ENCODE measurements at regions not wholly inside any gene's neighbourhood (a gene's known extent, or its start where the extent isn't known, plus 50 kb on each side); places are given as distances from the start of the nearest gene placed in this dataset.
"Not testable (repeated sequence)": the region's sequence is repeated elsewhere in the genome, so short reads cannot be mapped to it uniquely, and the experiment has no call there.

DNA sequence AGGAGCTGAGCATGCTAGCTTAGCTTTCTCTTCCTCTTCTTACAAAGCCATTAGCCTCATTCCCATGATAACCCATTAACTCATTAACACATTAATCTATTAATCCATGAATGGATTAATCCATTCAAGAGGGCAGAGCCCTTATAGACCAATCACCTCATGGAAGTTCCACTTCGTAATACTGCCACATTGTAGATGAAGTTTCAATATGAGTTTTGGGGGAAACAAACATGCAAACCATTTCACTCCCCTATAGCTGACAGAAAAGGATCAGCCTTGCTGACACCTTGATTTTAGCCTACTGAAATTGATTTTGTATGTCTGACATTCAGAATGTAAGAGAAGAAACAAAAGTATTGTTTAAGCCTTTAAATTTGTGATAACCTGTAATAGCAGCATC is 251.8 kb upstream of the GALNTL6 start:
- DNase-seq (ENCODE audit: low spot score), result no peak
- in situ Hi-C loops (cut with HindIII; ENCODE audit: low sequenced_read_pairs), result no loop called here

DNA sequence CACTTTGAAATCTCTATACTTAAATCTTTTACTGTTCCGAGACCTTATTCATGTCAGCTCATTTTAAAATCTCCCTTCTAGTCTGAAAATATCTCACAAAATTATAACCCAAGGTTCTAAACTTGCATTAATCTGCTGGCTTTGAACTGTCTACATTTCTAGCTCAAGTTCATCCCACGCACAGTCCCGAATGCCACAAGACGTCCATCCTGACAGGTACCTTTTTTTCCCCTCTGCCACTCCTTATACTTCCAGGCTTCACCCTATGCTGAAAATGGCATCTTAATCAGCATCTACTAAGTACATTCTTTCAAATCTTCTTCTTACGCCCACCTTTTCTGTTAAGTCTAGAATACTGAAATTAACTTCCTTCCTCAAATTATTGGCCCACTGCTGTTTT is 259.2 kb upstream of the GALNTL6 start:
- in situ Hi-C loops (cut with HindIII; ENCODE audit: low sequenced_read_pairs), result no loop called here
- no peak for DNase-seq (ENCODE audit: low spot score)

DNA sequence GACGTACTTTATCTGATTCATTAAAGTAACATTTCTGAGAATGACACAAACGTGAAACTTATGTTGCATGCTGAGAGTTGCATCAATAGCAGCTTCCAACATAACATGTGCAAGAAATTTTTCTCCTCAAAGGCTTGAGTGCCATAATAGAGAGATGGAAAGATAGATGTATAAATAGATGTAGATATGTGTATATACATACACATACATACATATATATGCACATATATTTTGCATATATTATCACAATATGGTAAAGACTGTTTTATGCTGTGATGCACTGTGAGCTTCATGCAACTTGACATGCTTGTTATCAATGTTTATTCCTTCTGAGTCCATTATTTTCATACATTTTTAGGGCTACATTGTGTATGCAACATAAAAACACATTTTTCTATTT is 270.6 kb upstream of the GALNTL6 start:
- in situ Hi-C loops (cut with HindIII; ENCODE audit: low sequenced_read_pairs), result no loop called here
- DNase-seq (ENCODE audit: low spot score), result no peak

DNA sequence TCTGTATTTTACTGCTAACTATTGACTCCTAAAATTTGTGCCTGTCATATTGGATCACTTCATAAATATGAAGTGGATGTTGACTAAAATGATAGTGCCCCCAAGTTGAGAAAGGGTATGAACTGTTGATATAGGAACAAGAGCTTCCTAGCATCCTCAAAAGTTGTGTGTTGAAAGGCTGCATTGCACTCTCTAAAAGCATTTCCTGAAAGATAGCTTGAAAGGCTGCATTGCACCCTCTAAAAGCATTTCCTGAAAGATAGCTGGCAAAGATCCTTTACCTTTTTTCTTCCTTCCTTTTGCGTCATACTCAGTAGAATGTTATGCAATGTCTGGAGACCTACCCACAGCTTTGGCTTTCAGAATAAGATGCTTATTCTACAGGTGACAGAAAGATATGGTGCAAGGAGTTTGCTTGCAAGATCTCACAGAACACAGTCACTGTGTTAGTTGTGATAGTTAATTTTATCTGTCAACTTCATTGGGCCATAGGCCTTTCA is 274.6 kb upstream of the GALNTL6 start:
- in situ Hi-C loops (cut with HindIII; ENCODE audit: low sequenced_read_pairs), result no loop called here

DNA sequence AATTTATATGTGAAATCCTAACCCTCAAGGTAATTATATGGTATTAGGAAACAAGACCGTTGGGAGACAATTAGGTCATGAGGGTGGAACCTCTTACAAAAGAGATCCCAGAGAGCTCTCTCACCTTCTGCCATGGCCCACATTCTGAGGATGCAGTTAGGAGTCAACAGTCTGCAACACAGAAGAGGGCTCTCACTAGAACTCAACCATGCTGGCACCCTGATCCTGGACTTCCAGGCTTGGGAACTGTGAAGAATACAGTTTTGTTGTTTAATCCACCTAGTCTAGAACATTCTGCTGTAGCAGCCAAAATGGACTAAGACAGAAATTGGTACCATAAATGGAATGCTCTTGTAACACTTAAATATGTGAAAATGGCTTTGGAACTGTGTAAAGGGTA is 278.8 kb upstream of the GALNTL6 start:
- no peak for DNase-seq (ENCODE audit: low spot score)
- in situ Hi-C loops (cut with HindIII; ENCODE audit: low sequenced_read_pairs), result no loop called here

More for the DNA sequence above, 274.6 kb upstream of the GALNTL6 start:
- no peak for DNase-seq (ENCODE audit: low spot score)

DNA sequence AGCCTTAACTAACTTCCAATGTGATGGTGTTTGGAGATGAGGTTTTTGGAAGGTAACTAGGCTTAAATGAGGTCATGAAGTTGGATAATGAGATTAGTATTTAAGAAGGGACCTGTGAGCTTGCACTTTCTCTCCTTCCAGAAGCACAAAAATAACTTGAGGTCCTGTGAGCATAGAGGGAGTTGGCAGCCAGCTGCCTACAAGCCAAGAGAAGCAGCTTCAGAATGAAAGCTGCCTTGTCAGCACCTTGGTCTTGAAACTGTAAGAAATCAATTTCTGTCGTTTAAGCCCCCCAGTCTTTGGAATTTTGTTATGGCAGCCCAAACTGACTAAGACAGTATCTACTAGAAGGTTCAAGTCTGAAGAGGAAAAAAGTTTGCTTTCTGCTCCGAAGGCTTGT is 280.2 kb upstream of the GALNTL6 start:
- DNase-seq (ENCODE audit: low spot score), result no peak
- in situ Hi-C loops (cut with HindIII; ENCODE audit: low sequenced_read_pairs), result no loop called here

DNA sequence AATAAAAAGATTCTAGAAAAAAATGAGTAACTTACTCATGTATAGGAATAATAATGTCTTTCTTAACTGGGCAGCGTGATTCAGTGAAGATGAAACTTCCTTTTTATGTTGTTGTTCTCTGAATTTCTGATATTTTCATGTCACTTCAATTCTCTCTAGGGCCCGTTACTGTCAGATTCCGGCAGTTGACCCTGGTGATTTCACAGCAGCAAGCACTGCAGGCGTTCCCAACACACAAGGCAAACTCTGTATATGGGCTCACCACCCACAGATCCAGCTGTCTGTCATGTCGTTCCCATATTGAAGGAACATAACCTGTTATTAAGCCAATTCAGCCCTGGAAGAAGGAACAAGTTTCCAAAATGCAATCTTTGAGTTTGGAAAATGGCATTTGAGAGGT is 288.3 kb upstream of the GALNTL6 start:
- no peak for DNase-seq (ENCODE audit: low spot score)
- in situ Hi-C loops (cut with HindIII; ENCODE audit: low sequenced_read_pairs), result no loop called here

DNA sequence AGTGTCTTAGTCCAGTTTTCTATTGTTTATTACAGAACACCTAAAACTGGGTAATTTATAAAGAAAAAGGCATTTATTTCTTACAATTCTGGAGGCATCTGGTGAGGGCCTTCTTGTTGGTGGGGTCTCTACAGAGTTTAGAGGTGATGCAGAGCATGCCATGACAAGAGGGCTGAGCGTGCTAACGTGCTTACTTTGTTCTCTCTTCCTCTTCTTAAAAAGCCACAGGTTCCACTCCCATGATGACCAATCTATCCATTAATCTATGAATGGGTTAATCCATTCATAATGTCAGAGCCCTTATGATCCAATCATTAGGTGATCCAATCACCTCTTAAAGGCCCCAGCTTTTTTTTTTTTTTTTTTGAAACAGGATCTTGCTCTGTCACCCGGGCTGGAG is 291.5 kb upstream of the GALNTL6 start:
- in situ Hi-C loops (cut with HindIII; ENCODE audit: low sequenced_read_pairs), result no loop called here
- DNase-seq (ENCODE audit: low spot score), result no peak

DNA sequence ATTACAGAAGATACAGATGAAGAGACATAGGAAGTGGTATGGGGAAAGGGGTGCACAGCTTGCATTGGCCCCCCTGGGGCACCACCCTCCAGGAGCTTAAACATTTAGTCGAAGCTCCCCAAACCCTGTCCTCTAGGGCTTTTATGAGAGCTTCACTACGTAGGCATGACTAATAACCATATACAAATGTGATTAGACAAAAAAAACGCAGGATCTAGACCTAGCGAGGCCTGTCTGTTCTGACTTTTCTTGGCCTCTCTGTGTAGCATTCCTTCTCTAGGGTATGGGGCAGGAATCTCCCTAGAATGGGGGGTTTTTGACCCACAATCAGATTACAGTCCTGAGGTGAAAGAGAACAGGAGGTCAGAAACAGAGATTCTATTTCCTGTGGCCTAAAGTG is 293.7 kb upstream of the GALNTL6 start:
- no peak for DNase-seq (ENCODE audit: low spot score)
- in situ Hi-C loops (cut with HindIII; ENCODE audit: low sequenced_read_pairs), result no loop called here

DNA sequence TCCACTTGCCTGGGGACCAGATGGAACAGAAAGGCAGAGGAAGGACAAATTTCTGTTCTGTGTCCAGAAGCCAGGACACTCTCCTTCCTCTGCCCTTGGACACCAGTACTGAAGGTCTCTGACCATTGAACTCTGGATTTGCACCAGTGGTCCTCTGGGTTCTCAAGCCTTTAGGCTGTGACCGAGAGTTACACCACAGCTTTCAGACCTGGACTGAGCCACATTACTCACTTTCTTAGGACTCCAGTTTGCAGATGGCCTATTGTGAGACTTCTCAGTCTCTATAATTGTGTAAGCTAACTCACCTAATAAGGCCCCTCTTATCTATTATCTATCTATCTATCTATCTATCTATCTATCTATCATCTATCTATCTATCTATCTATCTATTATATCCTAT is 295.3 kb upstream of the GALNTL6 start:
- DNase-seq (ENCODE audit: low spot score), result no peak
- in situ Hi-C loops (cut with HindIII; ENCODE audit: low sequenced_read_pairs), result no loop called here

DNA sequence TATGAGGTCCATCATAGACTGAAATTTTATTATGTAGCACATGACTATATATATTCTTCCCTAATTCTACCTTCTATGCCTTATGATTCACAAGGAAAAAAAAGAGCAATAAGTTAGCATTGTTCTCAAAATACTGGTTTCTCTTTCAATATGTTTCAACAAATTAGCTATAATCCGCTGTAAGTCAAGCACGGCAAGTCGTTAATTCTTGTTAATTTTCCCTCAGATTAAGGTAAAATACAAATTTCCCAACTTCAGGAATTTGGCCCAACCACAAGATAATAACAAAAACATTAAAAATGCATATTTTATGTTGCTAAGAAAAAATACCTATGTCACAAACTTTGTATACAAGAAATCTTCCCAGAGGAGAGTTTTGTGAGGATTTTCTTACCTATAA is 296.5 kb upstream of the GALNTL6 start:
- no peak for DNase-seq (ENCODE audit: low spot score)
- in situ Hi-C loops (cut with HindIII; ENCODE audit: low sequenced_read_pairs), result no loop called here

DNA sequence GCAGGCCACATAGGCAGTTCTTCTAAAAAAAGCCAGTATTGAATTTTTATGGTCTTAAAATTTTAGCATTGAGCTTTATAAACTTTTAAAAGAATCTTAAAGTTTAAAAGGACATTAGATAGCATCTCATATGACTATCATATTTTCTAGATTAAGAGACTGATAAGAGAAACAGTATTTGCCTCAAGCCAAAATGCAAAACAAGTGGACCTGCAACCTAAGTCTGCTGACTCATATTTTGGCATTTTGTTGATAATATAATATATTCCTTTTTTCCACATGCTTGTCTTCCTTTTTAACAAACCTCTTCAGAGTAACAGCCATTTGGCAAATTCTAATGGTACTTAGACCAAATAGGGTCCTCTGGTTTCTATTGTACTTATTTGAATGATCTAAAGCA is 328.5 kb upstream of the GALNTL6 start:
- no peak for DNase-seq (ENCODE audit: low spot score)
- in situ Hi-C loops (cut with HindIII; ENCODE audit: low sequenced_read_pairs), result no loop called here

DNA sequence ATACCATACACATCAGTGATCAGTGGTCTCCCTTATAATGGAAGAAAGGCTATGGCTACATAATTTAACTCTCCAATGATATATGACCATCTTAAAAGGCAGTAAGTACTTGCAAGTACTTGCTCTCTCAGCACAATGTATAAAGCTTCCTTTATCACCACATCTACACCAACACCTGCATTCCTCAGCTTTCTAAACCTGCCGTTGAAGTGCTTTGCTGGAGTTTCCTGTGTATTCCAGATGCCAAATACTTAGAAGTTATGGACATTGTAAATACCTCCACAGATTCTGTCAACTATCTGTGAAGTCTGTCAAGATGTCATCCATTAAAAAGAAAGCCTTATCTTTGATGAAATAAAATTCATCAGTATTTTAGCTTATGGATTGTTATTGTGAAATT is 335.0 kb upstream of the GALNTL6 start:
- DNase-seq (ENCODE audit: low spot score), result no peak
- in situ Hi-C loops (cut with HindIII; ENCODE audit: low sequenced_read_pairs), result no loop called here

DNA sequence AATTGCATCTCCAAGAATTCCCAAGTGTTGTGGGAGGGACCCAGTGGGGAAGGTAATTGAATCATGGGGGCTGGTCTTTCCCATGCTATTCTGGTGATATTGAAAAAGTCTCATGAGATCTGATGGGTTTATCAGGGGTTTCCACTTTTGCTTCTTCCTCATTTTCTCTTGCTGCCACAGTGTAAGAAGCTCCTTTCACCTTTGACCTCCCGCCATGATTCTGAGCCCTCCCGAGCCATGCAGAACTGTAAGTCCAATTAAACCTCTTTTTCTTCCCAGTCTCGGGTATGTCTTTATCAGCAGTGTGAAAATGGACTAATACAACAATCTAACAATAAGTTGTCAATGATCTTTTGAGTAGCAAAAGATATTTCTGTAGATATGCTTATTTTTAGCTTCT is 338.1 kb upstream of the GALNTL6 start:
- DNase-seq (ENCODE audit: low spot score); in situ Hi-C loops (cut with HindIII; ENCODE audit: low sequenced_read_pairs): not testable (repeated sequence)

DNA sequence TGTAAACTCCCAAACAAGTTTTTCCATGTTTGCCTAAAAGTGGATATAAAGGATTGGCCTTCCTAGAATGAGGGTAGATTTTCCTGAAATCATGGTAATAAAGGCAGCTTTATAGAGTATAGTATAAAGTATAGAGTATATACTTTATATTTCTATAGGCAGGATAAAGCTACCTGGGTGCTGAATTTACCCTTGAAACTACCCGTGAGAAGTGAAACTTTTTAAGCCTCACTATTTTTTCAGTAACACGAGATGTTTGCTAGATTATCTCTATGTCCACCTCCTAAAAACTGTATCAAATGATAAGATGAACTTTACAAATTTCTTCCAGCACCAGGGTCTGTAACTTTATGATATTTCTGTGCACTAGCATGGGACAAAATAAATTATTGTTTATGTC is 340.0 kb upstream of the GALNTL6 start:
- no peak for DNase-seq (ENCODE audit: low spot score)
- in situ Hi-C loops (cut with HindIII; ENCODE audit: low sequenced_read_pairs), result no loop called here

DNA sequence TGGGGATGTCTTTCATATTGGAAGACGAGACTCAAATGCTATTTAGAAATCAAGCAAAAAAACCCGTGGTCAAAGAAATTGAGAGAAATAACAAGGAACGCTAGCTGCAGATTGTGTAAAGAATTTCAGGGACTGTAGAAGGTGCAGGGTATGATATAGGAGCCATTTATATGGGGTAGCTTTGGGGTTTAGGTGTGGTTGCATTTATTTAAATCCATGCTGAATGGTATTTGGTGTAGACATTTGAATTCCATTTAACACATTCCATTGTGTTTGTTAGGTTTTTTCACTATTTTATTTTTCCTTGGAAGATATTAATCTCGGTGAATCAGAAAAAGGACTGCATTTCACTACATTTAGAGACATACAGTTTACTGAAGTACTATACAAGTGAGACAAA is 341.0 kb upstream of the GALNTL6 start:
- in situ Hi-C loops (cut with HindIII; ENCODE audit: low sequenced_read_pairs), result no loop called here
- no peak for DNase-seq (ENCODE audit: low spot score)

DNA sequence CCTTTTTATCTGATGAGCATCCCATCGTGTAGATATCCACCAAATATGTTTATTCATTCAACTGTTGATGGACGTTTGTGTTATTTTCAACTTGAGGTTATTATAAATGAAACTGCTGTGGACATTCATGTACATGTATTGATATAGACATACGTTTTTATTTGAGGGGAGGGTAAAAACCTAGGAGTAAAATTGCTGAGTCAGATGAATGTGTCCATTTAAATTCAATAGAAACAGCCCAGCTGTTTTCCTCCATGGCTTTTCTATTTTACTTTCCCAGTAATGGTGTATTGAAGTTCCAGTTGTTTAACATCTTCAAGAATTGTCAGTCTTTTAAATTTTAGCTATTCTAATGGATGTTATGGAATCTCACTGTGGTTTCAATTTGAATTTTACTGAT is 348.7 kb upstream of the GALNTL6 start:
- in situ Hi-C loops (cut with HindIII; ENCODE audit: low sequenced_read_pairs), result no loop called here
- DNase-seq (ENCODE audit: low spot score), result no peak

DNA sequence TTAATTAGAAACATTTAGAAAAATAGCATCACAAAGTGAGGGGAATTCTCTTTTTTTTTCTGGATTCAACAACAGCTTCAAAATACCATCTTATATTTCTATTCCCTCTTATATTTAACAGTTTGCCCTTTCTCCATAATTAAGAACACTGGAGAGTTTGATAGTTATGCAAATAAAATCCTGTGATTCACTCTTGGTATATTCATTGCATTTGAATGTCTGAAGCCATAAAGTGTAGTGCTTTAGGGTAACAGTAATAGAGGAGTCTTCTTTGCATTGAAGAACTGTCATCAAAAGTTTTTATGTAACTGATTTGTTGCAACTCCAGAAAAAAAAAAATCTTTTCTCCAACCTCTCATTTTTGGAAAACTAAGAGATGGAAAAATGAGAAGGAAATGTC is 352.0 kb upstream of the GALNTL6 start:
- DNase-seq (ENCODE audit: low spot score), result no peak
- in situ Hi-C loops (cut with HindIII; ENCODE audit: low sequenced_read_pairs), result no loop called here

DNA sequence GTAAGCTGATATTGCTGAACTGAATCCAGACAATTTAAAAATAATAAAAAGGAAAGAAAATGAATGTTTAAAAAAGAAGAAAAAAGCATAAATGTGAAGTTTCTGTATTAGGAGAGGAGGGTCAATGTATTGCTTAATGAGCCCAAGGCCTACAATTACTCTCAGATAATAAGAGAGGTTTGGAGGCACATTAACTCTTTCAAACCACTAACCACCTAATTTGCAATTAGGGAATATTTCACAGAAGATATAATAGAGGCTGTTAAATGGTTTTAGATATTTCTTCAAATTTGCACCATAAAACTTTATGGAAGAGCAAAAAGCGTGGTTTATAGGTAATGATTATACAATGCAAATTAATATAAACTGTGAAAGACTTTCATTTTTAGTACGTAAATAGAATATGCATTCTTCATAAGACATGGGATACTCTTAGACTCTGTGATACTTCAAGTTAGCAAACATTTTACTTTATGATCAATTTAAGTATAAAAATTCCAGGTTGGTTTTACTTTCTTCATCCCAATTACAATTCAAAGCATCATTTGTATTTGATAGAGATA is 364.2 kb upstream of the GALNTL6 start:
- DNase-seq (ENCODE audit: low spot score), result no peak
- in situ Hi-C loops (cut with HindIII; ENCODE audit: low sequenced_read_pairs), result no loop called here

DNA sequence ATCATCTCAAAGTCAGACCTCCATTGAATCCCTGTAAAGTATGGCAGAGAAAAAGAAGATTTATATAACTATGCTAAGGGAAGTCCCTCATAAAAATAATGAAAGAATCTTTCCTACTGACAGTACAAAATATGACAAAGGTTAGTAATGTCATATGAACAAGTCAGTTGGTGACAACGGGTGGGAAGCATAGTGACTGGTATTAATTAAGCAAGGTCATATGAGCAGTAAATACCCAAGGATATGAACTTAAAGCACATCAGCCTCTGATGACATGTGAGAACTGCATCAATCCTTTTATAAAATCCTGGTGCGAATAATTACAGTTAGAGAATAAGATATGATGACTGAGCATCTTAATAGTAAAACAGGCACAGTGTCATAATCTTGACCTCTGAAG is 364.8 kb upstream of the GALNTL6 start:
- in situ Hi-C loops (cut with HindIII; ENCODE audit: low sequenced_read_pairs), result no loop called here
- DNase-seq (ENCODE audit: low spot score), result no peak

DNA sequence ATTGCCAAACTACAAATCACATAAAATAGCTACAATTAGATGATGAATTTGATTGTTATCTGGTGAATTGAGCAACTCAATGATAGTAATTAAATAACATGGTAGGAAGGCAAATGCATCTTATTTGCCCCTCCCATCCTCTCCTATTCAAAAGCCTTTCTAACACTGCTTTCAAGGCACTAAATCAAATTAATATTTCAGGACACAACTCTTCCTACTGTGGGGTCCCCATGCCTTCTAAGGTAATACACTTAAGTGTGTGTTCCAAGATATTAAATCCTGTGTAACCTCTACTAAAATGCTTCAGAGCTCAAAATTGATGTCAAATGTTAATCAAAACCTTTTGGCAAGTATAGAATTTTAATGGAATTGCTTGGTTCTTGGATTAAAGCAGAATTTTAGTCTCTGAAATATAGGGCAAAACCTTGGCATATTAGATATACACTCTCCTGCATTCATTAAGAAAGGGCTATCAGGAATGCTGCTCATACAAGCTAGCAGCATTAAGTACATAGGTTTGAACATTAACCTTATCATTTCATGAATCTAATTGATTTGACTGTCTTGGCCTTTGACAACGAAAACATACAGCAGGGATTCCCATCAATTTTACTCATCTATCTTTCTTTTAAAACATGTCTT is 371.8 kb upstream of the GALNTL6 start:
- in situ Hi-C loops (cut with HindIII; ENCODE audit: low sequenced_read_pairs), result no loop called here
- DNase-seq (ENCODE audit: low spot score), result no peak

Measured in G401 (cell line).